Esophagus squamous epithelium (tissue), 5 donors: ENCODE measurements at regions not wholly inside any gene's neighbourhood (a gene's known extent, or its start where the extent isn't known, plus 50 kb on each side); places are given as distances from the start of the nearest gene placed in this dataset.
"Not testable (repeated sequence)": the region's sequence is repeated elsewhere in the genome, so short reads cannot be mapped to it uniquely, and the experiment has no call there.

Experiments
- DNase-seq: peaks from one replicate; lab custom pipeline; 2025; lab: John Stamatoyannopoulos, UW
- H3K27ac ChIP-seq, 4 donors: fragments of 200-600 bp; sonication (generic); one replicate each; pipeline ENCODE4 v1.5.1; 2016 to 2019; ENCODE audit warnings: mild to moderate bottlenecking in 1 of 4
- H3K27me3 ChIP-seq, 4 donors: fragments of 200-600 bp; sonication (generic); 1 replicate in 3 of 4; 2 replicates in 1 of 4; pipeline versions ENCODE4 v1.5.1 to v1.6.0; 2017 to 2021; ENCODE audit warnings: antibody characterized with exemption in 1 of 4
- H3K36me3 ChIP-seq, 3 donors: fragments of 200-600 bp; sonication (generic); one replicate each; pipeline ENCODE4 v1.5.1; 2016 to 2019
- H3K4me1 ChIP-seq, 3 donors: fragments of 200-600 bp; sonication (generic); one replicate each; pipeline ENCODE4 v1.5.1; 2017 to 2019
- H3K4me3 ChIP-seq, 4 donors: fragments of 200-600 bp; sonication (generic); 1 replicate in 3 of 4; 2 replicates in 1 of 4; pipeline ENCODE4 v1.5.1; 2016 to 2019; ENCODE audit warnings: mild to moderate bottlenecking in 2 of 4, moderate library complexity in 1 of 4
- H3K9me3 ChIP-seq, 3 donors: fragments of 200-600 bp; sonication (generic); one replicate each; pipeline ENCODE4 v1.5.1; 2016 to 2019
- POLR2A ChIP-seq, 4 donors: fragments of 450-650 bp; IDR thresholded peaks; one replicate each; pipeline ENCODE4 v1.6.1; 2017; ENCODE audit warnings: antibody characterized with exemption in 4 of 4, mild to moderate bottlenecking in 4 of 4, moderate library complexity in 3 of 4
- WGBS, 2 donors: methylation state at CpG; one replicate each; pipeline ENCODE4 v1.1.5; 2018; 5-methylcytosine and 5-hydroxymethylcytosine counted together
- intact Hi-C: fragments of 100-400 bp; cut with DNase I; formaldehyde crosslinking; loops from one replicate; pipeline ENCODE4 v1.15.0; 2022
- TF ChIP-seq, protein P1 (sequence below), 6 experiments: fragments of 450-650 bp in 4 of 6; fragments of 200-600 bp in 2 of 6; sonication (generic) in 2 of 6; IDR thresholded peaks; one replicate each; pipeline ENCODE4 v1.5.1; 2016 to 2019; ENCODE audit warnings: antibody characterized with exemption in 6 of 6, mild to moderate bottlenecking in 4 of 6, moderate library complexity in 4 of 6
- donor health status: DM: yes; HTN: yes; CAD: no.

DNA sequence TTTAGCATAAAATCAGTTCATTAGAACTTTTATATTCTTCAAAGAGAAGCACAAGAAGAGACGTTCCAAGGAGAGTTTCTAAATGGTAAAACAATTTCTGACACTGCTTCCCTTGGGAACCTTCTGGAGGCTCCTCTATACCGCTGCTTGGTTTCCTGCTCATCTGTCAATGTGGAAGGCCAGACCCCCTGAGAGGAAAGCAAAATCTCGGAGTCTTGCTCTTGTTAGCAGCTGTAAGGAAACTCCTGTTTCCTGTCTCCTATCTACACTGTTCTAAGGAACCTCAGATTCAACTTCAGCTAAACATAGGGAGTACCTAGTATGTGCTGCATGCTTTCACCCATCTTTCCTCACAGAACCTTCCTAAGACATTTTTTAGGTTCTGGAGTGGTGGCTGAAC, 322.2 kb downstream of the BMPER start:
- no peaks in the 10 kb centered on the region for H3K4me1 ChIP-seq
- no peaks in the 10 kb centered on the region for H3K36me3 ChIP-seq
- TF ChIP-seq, protein P1, sequence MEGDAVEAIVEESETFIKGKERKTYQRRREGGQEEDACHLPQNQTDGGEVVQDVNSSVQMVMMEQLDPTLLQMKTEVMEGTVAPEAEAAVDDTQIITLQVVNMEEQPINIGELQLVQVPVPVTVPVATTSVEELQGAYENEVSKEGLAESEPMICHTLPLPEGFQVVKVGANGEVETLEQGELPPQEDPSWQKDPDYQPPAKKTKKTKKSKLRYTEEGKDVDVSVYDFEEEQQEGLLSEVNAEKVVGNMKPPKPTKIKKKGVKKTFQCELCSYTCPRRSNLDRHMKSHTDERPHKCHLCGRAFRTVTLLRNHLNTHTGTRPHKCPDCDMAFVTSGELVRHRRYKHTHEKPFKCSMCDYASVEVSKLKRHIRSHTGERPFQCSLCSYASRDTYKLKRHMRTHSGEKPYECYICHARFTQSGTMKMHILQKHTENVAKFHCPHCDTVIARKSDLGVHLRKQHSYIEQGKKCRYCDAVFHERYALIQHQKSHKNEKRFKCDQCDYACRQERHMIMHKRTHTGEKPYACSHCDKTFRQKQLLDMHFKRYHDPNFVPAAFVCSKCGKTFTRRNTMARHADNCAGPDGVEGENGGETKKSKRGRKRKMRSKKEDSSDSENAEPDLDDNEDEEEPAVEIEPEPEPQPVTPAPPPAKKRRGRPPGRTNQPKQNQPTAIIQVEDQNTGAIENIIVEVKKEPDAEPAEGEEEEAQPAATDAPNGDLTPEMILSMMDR (IDR thresholded peaks at IDR 0.05) = no peak
- TF ChIP-seq POLR2A (IDR thresholded peaks at IDR 0.05) = no peak
- intact Hi-C loops = no loop called here
- no peak overlapping the region for H3K27ac ChIP-seq
- H3K4me3 ChIP-seq = no peak overlapping the region
- H3K9me3 ChIP-seq = no peaks in the 10 kb centered on the region
- WGBS, 2 donors = 20 to 34% methylated on average over 3 of the region's 3 CpGs
- no peaks in the 10 kb centered on the region for H3K27me3 ChIP-seq
- DNase-seq = no peak

DNA sequence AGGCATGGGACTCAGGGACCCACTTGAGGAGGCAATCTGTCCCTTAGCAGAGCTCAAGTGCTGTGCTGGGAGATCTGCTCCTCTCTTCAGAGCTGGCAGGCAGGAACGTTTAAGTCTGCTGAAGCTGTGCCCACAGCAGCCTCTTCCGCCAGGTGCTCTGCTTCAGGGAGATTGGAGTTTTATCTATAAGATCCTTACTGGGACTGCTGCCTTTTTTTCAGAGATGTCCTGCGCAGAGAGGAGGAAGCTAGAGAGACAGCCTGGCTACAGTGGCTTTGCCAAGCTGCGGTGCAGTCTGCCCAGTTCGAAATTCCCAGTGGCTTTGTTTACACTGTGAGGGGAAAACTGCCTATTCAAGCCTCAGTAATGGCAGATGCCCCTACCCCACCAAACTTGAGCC, 329.8 kb downstream of the BMPER start:
- WGBS, 2 donors = 61 to 77% methylated on average over 3 to 4 of the region's 5 CpGs
- H3K27me3 ChIP-seq, DNase-seq, H3K4me3 ChIP-seq, H3K27ac ChIP-seq, intact Hi-C loops, H3K36me3 ChIP-seq, H3K4me1 ChIP-seq, H3K9me3 ChIP-seq: not testable (repeated sequence)

DNA sequence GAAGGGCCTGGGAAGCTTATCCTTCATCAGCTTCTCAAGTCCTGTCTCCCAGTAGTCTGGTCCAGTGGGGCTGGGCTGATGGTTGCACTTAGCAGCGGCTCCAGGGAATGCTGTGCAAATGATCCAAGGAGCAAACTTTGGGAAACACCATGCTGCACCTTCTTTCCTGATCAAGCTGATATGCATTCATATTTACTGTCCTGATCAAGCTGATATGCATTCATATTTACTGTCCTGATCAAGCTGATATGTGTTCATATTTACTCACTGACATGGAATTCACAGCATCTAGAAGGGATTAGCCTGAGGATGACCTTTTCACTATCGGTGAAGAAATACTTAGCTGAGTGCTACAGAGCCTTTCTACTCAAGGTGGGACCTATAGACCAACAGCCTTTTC, 330.7 kb downstream of the BMPER start:
- Histone ChIP-seq H3K4me1 (no peaks in the 10 kb centered on the region), H3K4me3 (no peak overlapping the region), H3K9me3 (no peaks in the 10 kb centered on the region), H3K27me3 (no peaks in the 10 kb centered on the region), H3K27ac (no peak overlapping the region), H3K36me3 (no peaks in the 10 kb centered on the region)
- TF ChIP-seq, protein P1 (IDR thresholded peaks at IDR 0.05) = no peak
- TF ChIP-seq POLR2A (IDR thresholded peaks at IDR 0.05) = no peak
- 81 to 85% methylated on average over 2 of the region's 2 CpGs for WGBS, 2 donors
- intact Hi-C loops = no loop called here
- no peak for DNase-seq

DNA sequence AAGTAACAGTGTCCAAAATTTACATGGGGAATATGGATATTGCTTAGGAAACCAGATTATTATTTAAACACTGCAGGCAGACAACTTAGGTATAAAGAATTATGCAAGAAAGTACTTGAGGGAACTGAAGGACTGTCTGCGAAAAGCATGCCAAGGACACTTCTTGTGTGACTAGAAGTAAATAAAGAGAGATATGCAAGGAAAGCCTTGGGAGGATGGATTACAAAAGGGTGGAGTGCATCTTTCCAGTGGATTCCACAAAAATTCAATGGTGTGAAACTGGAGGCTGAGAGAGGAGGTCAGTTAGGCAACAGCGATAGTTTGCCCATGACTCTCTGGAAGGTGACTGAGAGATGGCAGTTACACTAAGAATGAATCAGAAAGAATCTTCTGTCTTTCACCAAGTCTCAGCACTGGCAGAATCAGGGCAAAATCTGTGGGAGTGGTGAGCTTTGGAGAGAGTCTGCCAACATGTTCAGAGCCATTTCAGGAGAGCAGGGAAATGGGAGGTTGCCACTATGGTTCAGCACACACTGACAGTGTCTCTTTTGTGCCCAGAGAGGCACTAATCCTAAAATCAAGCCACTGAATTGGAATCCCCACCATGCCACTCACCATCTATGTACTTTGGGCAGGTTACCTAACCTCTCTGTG, 331.6 kb downstream of the BMPER start:
- Histone ChIP-seq H3K4me3 (no peak overlapping the region), H3K27me3 (no peaks in the 10 kb centered on the region), H3K4me1 (no peaks in the 10 kb centered on the region), H3K27ac (no peak overlapping the region), H3K9me3 (no peaks in the 10 kb centered on the region), H3K36me3 (no peaks in the 10 kb centered on the region)
- 43 to 64% methylated on average over 2 of the region's 2 CpGs for WGBS, 2 donors
- no peak for DNase-seq
- no peak for TF ChIP-seq POLR2A (IDR thresholded peaks at IDR 0.05)
- TF ChIP-seq, protein P1 (IDR thresholded peaks at IDR 0.05) = no peak
- intact Hi-C loops = no loop called here

DNA sequence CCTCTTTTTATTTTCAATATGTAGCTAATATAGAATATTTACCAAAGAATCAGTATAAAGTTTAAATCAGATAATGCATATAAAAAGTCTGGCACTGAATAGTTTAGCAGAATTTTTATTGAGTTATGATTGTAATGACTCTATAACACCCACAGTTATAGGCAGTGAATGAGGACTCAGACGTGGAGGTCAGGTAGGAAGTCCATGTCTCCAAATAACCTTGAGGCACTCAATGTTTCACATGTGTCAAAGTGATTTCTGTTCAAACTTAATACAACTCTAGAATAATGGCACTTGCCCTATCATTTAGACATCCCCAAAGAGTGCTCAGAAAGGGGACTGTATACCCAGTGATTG, 332.1 kb downstream of the BMPER start:
- WGBS, 2 donors = 44 to 83% methylated on average over 1 of the region's 1 CpG
- no peak for DNase-seq
- intact Hi-C loops = no loop called here
- no peaks in the 10 kb centered on the region for H3K27me3 ChIP-seq
- H3K4me3 ChIP-seq = no peak overlapping the region
- H3K9me3 ChIP-seq = no peaks in the 10 kb centered on the region
- no peaks in the 10 kb centered on the region for H3K36me3 ChIP-seq
- TF ChIP-seq, protein P1 (IDR thresholded peaks at IDR 0.05) = no peak
- no peak for TF ChIP-seq POLR2A (IDR thresholded peaks at IDR 0.05)
- H3K27ac ChIP-seq = no peak overlapping the region
- H3K4me1 ChIP-seq = no peaks in the 10 kb centered on the region

DNA sequence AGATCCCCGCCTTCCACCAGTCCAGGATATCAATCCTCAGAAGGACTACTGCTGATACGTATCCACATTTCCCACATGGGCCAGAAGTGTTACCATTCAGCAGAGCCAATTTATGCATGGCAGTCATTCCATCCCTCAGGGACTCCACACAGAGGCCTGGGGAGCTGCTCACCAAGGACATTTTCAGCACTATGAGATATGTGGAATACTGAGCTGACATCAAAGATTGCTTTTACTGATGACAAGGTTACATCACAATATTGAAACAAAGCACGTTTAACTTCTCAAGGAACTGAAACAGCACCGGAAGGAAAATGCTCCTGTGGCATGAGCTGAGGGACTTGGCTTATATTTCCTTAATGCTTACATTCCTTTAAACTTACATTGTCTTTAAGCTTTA, 335.1 kb downstream of the BMPER start:
- TF ChIP-seq POLR2A (IDR thresholded peaks at IDR 0.05) = no peak
- TF ChIP-seq, protein P1 (IDR thresholded peaks at IDR 0.05) = no peak
- intact Hi-C loops = no loop called here
- Histone ChIP-seq H3K27ac (no peak overlapping the region), H3K36me3 (no peaks in the 10 kb centered on the region), H3K4me3 (no peak overlapping the region), H3K4me1 (no peaks in the 10 kb centered on the region), H3K27me3 (no peaks in the 10 kb centered on the region), H3K9me3 (no peaks in the 10 kb centered on the region)
- no peak for DNase-seq
- 73 to 74% methylated on average over 4 of the region's 4 CpGs for WGBS, 2 donors
